ENCODE measurements at regions not wholly inside any gene's neighbourhood (a gene's known extent, or its start where the extent isn't known, plus 50 kb on each side); places are given as distances from the start of the nearest gene placed in this dataset.

GRCh38 chr5:43815497-43815896 lies 212.5 kb downstream of the NNT start:
- intact Hi-C loops (cut with DNase I; ENCODE audit: low total_unique reads): no loop called here
- no peak overlapping the region for H3K4me3 ChIP-seq
- no peaks in the 10 kb centered on the region for H3K36me3 ChIP-seq
- DNase-seq: no peak
- no peak overlapping the region for H3K27ac ChIP-seq
- H3K9me3 ChIP-seq: peaks cover 0 to 61% (median 45%) of the 10 kb centered on the region in 8 donors
- TF ChIP-seq CTCF (IDR thresholded peaks at IDR 0.05 in 8 of 11, conservative IDR thresholded peaks at IDR 0.05 in 3 of 11) (no peak), POLR2A (IDR thresholded peaks at IDR 0.05) (no peak), POLR2AphosphoS5 (IDR thresholded peaks at IDR 0.05) (no peak)
- H3K4me1 ChIP-seq: no peaks in the 10 kb centered on the region
- H3K27me3 ChIP-seq (replicated peaks in 1 of 7): no peaks in the 10 kb centered on the region

- Histone ChIP-seq H3K27ac (no peak overlapping the region), H3K27me3 (replicated peaks in 1 of 7) (no peaks in the 10 kb centered on the region), H3K9me3 (peaks cover 0 to 7% (median 2%) of the 10 kb centered on the region in 8 donors), H3K4me3 (no peak overlapping the region), H3K4me1 (no peaks in the 10 kb centered on the region), H3K36me3 (no peaks in the 10 kb centered on the region)
- TF ChIP-seq POLR2AphosphoS5 (IDR thresholded peaks at IDR 0.05) (no peak), CTCF (IDR thresholded peaks at IDR 0.05 in 8 of 11, conservative IDR thresholded peaks at IDR 0.05 in 3 of 11) (no peak), POLR2A (IDR thresholded peaks at IDR 0.05) (no peak)
- no peak for DNase-seq
- intact Hi-C loops (cut with DNase I; ENCODE audit: low total_unique reads): no loop called here
These were observed 201.7 kb downstream of the NNT start for GRCh38 chr5:43804723-43805122.

- Histone ChIP-seq H3K9me3 (peaks cover 0 to 5% (median 0%) of the 10 kb centered on the region in 8 donors), H3K4me1 (no peaks in the 10 kb centered on the region), H3K27me3 (replicated peaks in 1 of 7) (no peaks in the 10 kb centered on the region), H3K36me3 (no peaks in the 10 kb centered on the region), H3K27ac (no peak overlapping the region), H3K4me3 (no peak overlapping the region)
- TF ChIP-seq CTCF (IDR thresholded peaks at IDR 0.05 in 8 of 11, conservative IDR thresholded peaks at IDR 0.05 in 3 of 11) (no peak), POLR2AphosphoS5 (IDR thresholded peaks at IDR 0.05) (no peak), POLR2A (IDR thresholded peaks at IDR 0.05) (no peak)
- intact Hi-C loops (cut with DNase I; ENCODE audit: low total_unique reads): no loop called here
- 81 to 92% (median 89%) methylated on average over 3 of the region's 3 CpGs for WGBS, 5 donors
- no peak for DNase-seq
These were observed 201.1 kb downstream of the NNT start for GRCh38 chr5:43804041-43804440.

GRCh38 chr5:43802651-43803050 lies 199.7 kb downstream of the NNT start:
- DNase-seq: no peak
- intact Hi-C loops (cut with DNase I; ENCODE audit: low total_unique reads): no loop called here

More at GRCh38 chr5:43802651-43803050, 199.7 kb downstream of the NNT start:
- no peaks in the 10 kb centered on the region for H3K9me3 ChIP-seq
- no peak overlapping the region for H3K4me3 ChIP-seq
- no peak for TF ChIP-seq CTCF (IDR thresholded peaks at IDR 0.05 in 8 of 11, conservative IDR thresholded peaks at IDR 0.05 in 3 of 11)
- no peaks in the 10 kb centered on the region for H3K4me1 ChIP-seq
- H3K27ac ChIP-seq: no peak overlapping the region
- no peaks in the 10 kb centered on the region for H3K36me3 ChIP-seq
- WGBS, 5 donors: 81 to 84% (median 82%) methylated on average over 3 of the region's 3 CpGs
- H3K27me3 ChIP-seq (replicated peaks in 1 of 7): no peaks in the 10 kb centered on the region

Measured in spleen (tissue), 11 donors.